IMR-90 (cell line): ENCODE measurements at regions not wholly inside any gene's neighbourhood (a gene's known extent, or its start where the extent isn't known, plus 50 kb on each side); places are given as distances from the start of the nearest gene placed in this dataset.

ENCODE experiments used
- ATAC-seq: fragments of 200-7000 bp; cut with Tn5 transposase; 2 replicates; pipeline ENCODE4 v1.9.1; 2020; ENCODE audit warnings: low read depth, mild to moderate bottlenecking, moderate library complexity
- BruUV-seq: library from RNA; stranded (reverse); fragments of 400-500 nt; replicated peaks from 2 replicates; lab custom pipeline; 2021; lab: Mats Ljungman, UMichigan
- CTCF ChIA-PET: fragments of 300-600 bp; formaldehyde crosslinking; extraction: SDS; loops from one replicate; lab custom pipeline; 2021; ENCODE audit warnings: antibody characterized with exemption; lab: Yijun Ruan, JAX
- POLR2A ChIA-PET: fragments of 300-600 bp; sonication (Branson Sonifier 250); formaldehyde crosslinking; loops from one replicate; lab custom pipeline; 2022; ENCODE audit warnings: antibody characterized with exemption; ENCODE audit not compliant: unreplicated experiment; lab: Charles Lee
- DNase-seq: peaks from one replicate; pipeline ENCODE4 v3.0.0; 2013
- H2AFZ ChIP-seq: replicated peaks from 2 replicates; pipeline ENCODE3; 2013; ENCODE audit warnings: low read length, mild to moderate bottlenecking; ENCODE audit not compliant: poor library complexity
- H2AK5ac ChIP-seq: 2 replicates; pipeline ENCODE4 v1.6.1; 2013; ENCODE audit warnings: low read depth, low read length, inconsistent platforms
- H2AK9ac ChIP-seq: replicated peaks from 2 replicates; pipeline ENCODE3; 2013; ENCODE audit warnings: mild to moderate bottlenecking, low read depth, low read length, moderate library complexity; ENCODE audit not compliant: poor library complexity
- H2BK120ac ChIP-seq: 2 replicates; pipeline ENCODE4 v1.6.1; 2013; ENCODE audit warnings: low read depth, low read length, inconsistent platforms
- H2BK15ac ChIP-seq: 3 replicates; pipeline ENCODE4 v1.6.1; 2013; ENCODE audit warnings: low read depth, low read length, inconsistent platforms
- H2BK20ac ChIP-seq: 2 replicates; pipeline ENCODE4 v1.6.1; 2013; ENCODE audit warnings: low read depth, mild to moderate bottlenecking, inconsistent platforms, low read length, moderate library complexity
- H2BK5ac ChIP-seq: 2 replicates; pipeline ENCODE4 v1.6.1; 2013; ENCODE audit warnings: mild to moderate bottlenecking, low read depth, low read length, inconsistent platforms; ENCODE audit not compliant: poor library complexity, severe bottlenecking
- H3K14ac ChIP-seq: replicated peaks from 2 replicates; pipeline ENCODE4 v1.6.1; 2013; ENCODE audit warnings: low read depth, low read length, inconsistent platforms
- H3K18ac ChIP-seq: 2 replicates; pipeline ENCODE4 v1.6.1; 2013; ENCODE audit warnings: low read depth, low read length, control low read depth
- H3K23ac ChIP-seq: 2 replicates; pipeline ENCODE4 v1.6.1; 2013; ENCODE audit warnings: low read depth, low read length, inconsistent platforms
- H3K27ac ChIP-seq: 2 replicates; pipeline ENCODE4 v1.5.1; 2013; ENCODE audit warnings: mild to moderate bottlenecking, control low read depth, low read length; ENCODE audit not compliant: insufficient read depth
- H3K27me3 ChIP-seq: 2 replicates; pipeline ENCODE4 v1.6.1; 2013; ENCODE audit warnings: low read length; ENCODE audit not compliant: control insufficient read depth, insufficient read depth
- H3K36me3 ChIP-seq: 2 replicates; pipeline ENCODE4 v1.6.1; 2013; ENCODE audit warnings: low read length, mixed read lengths; ENCODE audit not compliant: control insufficient read depth, insufficient read depth
- H3K4ac ChIP-seq: 2 replicates; pipeline ENCODE4 v1.6.1; 2013; ENCODE audit warnings: low read depth, low read length, inconsistent platforms
- H3K4me1 ChIP-seq: 2 replicates; pipeline ENCODE4 v1.6.1; 2013; ENCODE audit warnings: low read length, mixed read lengths; ENCODE audit not compliant: control insufficient read depth, insufficient read depth
- H3K4me2 ChIP-seq: 2 replicates; pipeline ENCODE4 v1.6.1; 2013; ENCODE audit warnings: low read depth, mild to moderate bottlenecking, control low read depth, low read length, moderate library complexity
- H3K4me3 ChIP-seq: 2 replicates; pipeline ENCODE4 v1.5.1; 2013; ENCODE audit warnings: low read depth, mild to moderate bottlenecking, control low read depth, low read length, moderate library complexity; ENCODE audit not compliant: insufficient read depth
- H3K56ac ChIP-seq: 2 replicates; pipeline ENCODE4 v1.6.1; 2013; ENCODE audit warnings: low read length, inconsistent platforms; ENCODE audit not compliant: insufficient read depth; ENCODE audit errors: extremely low read depth
- H3K79me1 ChIP-seq, 2 experiments: 2 replicates each; pipeline ENCODE4 v1.6.1; 2013; ENCODE audit warnings: low read length in 2 of 2, inconsistent platforms in 1 of 2, low read depth in 1 of 2
- H3K9ac ChIP-seq: 2 replicates; pipeline ENCODE4 v1.6.1; 2013; ENCODE audit warnings: low read depth, low read length, control low read depth
- H3K9me1 ChIP-seq: 2 replicates; pipeline ENCODE4 v1.6.1; 2013; ENCODE audit warnings: low read length, inconsistent platforms; ENCODE audit not compliant: insufficient read depth
- H3K9me3 ChIP-seq: 2 replicates; pipeline ENCODE4 v1.6.1; 2013; ENCODE audit warnings: low read length; ENCODE audit not compliant: control insufficient read depth, insufficient read depth
- H4K20me1 ChIP-seq: 2 replicates; pipeline ENCODE4 v1.6.1; 2013; ENCODE audit warnings: low read length, inconsistent platforms; ENCODE audit not compliant: insufficient read depth
- H4K5ac ChIP-seq: 2 replicates; pipeline ENCODE4 v1.6.1; 2013; ENCODE audit warnings: mild to moderate bottlenecking, low read depth, low read length, control low read depth
- H4K8ac ChIP-seq, 2 experiments: 2 replicates each; pipeline ENCODE4 v1.6.1; 2013; ENCODE audit warnings: low read depth in 2 of 2, low read length in 2 of 2, control low read depth in 1 of 2, inconsistent platforms in 1 of 2
- H4K91ac ChIP-seq: 2 replicates; pipeline ENCODE4 v1.6.1; 2013; ENCODE audit warnings: low read depth, low read length, inconsistent platforms; ENCODE audit not compliant: insufficient read depth
- CHD1 ChIP-seq: IDR thresholded peaks from 2 replicates; pipeline ENCODE4 v1.6.1; 2012; ENCODE audit warnings: low read depth, low read length, improper control_type of control experiment
- ELK1 ChIP-seq: fragments of 150-350 bp; IDR thresholded peaks from 2 replicates; pipeline ENCODE4 v1.6.1; 2016; ENCODE audit warnings: low read depth, mild to moderate bottlenecking, low read length, moderate library complexity, borderline replicate concordance
- FOS ChIP-seq: fragments of 150-350 bp; IDR thresholded peaks from 2 replicates; pipeline ENCODE4 v1.6.1; 2016; ENCODE audit warnings: low read depth, low read length
- MAZ ChIP-seq: IDR thresholded peaks from 2 replicates; pipeline ENCODE4 v1.6.1; 2012; ENCODE audit warnings: low read depth, mild to moderate bottlenecking, low read length, improper control_type of control experiment, moderate library complexity, borderline replicate concordance
- WGBS, 2 experiments: methylation state at CpG; one replicate each; pipeline versions ENCODE4 v1.1.5 to v1.1.7; 2013; ENCODE audit warnings: missing lambda C conversion rate in 2 of 2; ENCODE audit not compliant: insufficient read length in 1 of 2; ENCODE audit errors: extremely low coverage in 2 of 2; 5-methylcytosine and 5-hydroxymethylcytosine counted together
- dilution Hi-C: fragments of 300-500 bp; cut with HindIII; formaldehyde crosslinking; loops from one replicate; pipeline ENCODE4 v1.14.3; 2018; ENCODE audit warnings: low sequenced_read_pairs; ENCODE audit not compliant: unreplicated experiment
- in situ Hi-C: fragments of 300-500 bp; cut with MboI; formaldehyde crosslinking; loops from 3 replicates; pipeline ENCODE4 v1.14.3; 2019; ENCODE audit warnings: low sequenced_read_pairs, inconsistent platforms, mixed read lengths
- intact Hi-C: fragments of 100-400 bp; cut with micrococcal nuclease; formaldehyde crosslinking; loops from 2 replicates; pipeline ENCODE4 v1.10.0; 2022

- H2AK5ac ChIP-seq: no peak overlapping the region
- H2BK5ac ChIP-seq: no peak overlapping the region
- no peak overlapping the region for H4K5ac ChIP-seq
- no peaks in the 10 kb centered on the region for H3K79me1 ChIP-seq
- ATAC-seq (no peak), DNase-seq (no peak)
- no peaks in the 10 kb centered on the region for H3K36me3 ChIP-seq
- peaks cover 7% of the 10 kb centered on the region for H3K4me1 ChIP-seq
- H2BK15ac ChIP-seq: no peak overlapping the region
- dilution Hi-C loops: no loop called here
- no peaks in the 10 kb centered on the region for H4K20me1 ChIP-seq
- H3K9me1 ChIP-seq: no peaks in the 10 kb centered on the region; the same call in 1 of the 2 replicates
- no peaks in the 10 kb centered on the region for H3K9me3 ChIP-seq
- no CpG with 5 or more reads among the region's 1 CpG for WGBS, 2 experiments
- no peak overlapping the region for H3K4ac ChIP-seq
- no peak overlapping the region for H2BK120ac ChIP-seq
- H3K56ac ChIP-seq: no peak overlapping the region
- ChIA-PET CTCF (no interaction called here), POLR2A (no interaction called here)
- no peak overlapping the region for H2BK20ac ChIP-seq
- no peak overlapping the region for H3K4me3 ChIP-seq
- in situ Hi-C loops: no loop called here
- H3K23ac ChIP-seq: no peak overlapping the region
- H3K27ac ChIP-seq: no peak overlapping the region
- H3K27me3 ChIP-seq: no peaks in the 10 kb centered on the region
- no peak overlapping the region for H3K18ac ChIP-seq
- BruUV-seq: no TSS peak
- no peak overlapping the region for H3K9ac ChIP-seq
- no peak overlapping the region for H4K91ac ChIP-seq
- no peak overlapping the region for H2AK9ac ChIP-seq
- TF ChIP-seq ELK1: no peak
- TF ChIP-seq FOS: no peak
- TF ChIP-seq CHD1: no peak
- TF ChIP-seq MAZ: no peak
- no peak overlapping the region for H3K4me2 ChIP-seq
- H3K14ac ChIP-seq: no peak overlapping the region
- H4K8ac ChIP-seq: no peak overlapping the region
- intact Hi-C loops: no loop called here
- H2AFZ ChIP-seq: no peak overlapping the region
These were observed 367.0 kb downstream of the LPIN1 start for GRCh38 chr2:12113412-12113811.
